Neural crest cell (in vitro differentiated cells): ENCODE measurements at regions not wholly inside any gene's neighbourhood (a gene's known extent, or its start where the extent isn't known, plus 50 kb on each side); places are given as distances from the start of the nearest gene placed in this dataset.
"Not testable (repeated sequence)": the region's sequence is repeated elsewhere in the genome, so short reads cannot be mapped to it uniquely, and the experiment has no call there.

Experiments
- DNase-seq: peaks from one replicate; pipeline ENCODE4 v3.0.0; 2021; ENCODE audit warnings: low read depth, mixed read lengths, low spot score
- H3K27ac Mint-ChIP-seq: one replicate; pipeline ENCODE4 v1.8.0; 2021; ENCODE audit warnings: mild to moderate bottlenecking, mixed read lengths; ENCODE audit not compliant: unreplicated experiment
- H3K27me3 Mint-ChIP-seq: 2 replicates; pipeline ENCODE4 v1.8.0; 2021; ENCODE audit warnings: low read depth, mild to moderate bottlenecking, mixed read lengths
- H3K36me3 Mint-ChIP-seq: 2 replicates; pipeline ENCODE4 v1.8.0; 2021; ENCODE audit warnings: low read depth, mild to moderate bottlenecking, mixed read lengths
- H3K4me1 Mint-ChIP-seq: 2 replicates; pipeline ENCODE4 v1.8.0; 2021; ENCODE audit warnings: mixed read lengths
- H3K4me3 Mint-ChIP-seq: one replicate; pipeline ENCODE4 v1.8.0; 2021; ENCODE audit warnings: mild to moderate bottlenecking, mixed read lengths
- H3K9me3 Mint-ChIP-seq: 2 replicates; pipeline ENCODE4 v1.8.0; 2021; ENCODE audit warnings: mixed read lengths
- CTCF ChIP-seq: fragments of 200-600 bp; sonication (generic); conservative IDR thresholded peaks from 2 replicates; pipeline ENCODE4 v1.5.0; 2021; ENCODE audit warnings: antibody characterized with exemption, mild to moderate bottlenecking

GRCh38 chr17:45672301-45672700, 111.8 kb upstream of the CRHR1 start:
- DNase-seq: no peak
- no peak for TF ChIP-seq CTCF
- Mint-ChIP-seq H3K27ac (no peak overlapping the region), H3K4me1 (no peaks in the 10 kb centered on the region), H3K36me3 (no peaks in the 10 kb centered on the region), H3K4me3 (no peak overlapping the region), H3K9me3 (no peaks in the 10 kb centered on the region), H3K27me3 (peaks cover 8% of the 10 kb centered on the region)

- no peaks in the 10 kb centered on the region for H3K4me1 Mint-ChIP-seq
- no peak overlapping the region for H3K27ac Mint-ChIP-seq
- no peak for TF ChIP-seq CTCF
- peaks cover 8% of the 10 kb centered on the region for H3K27me3 Mint-ChIP-seq
- H3K4me3 Mint-ChIP-seq: no peak overlapping the region
- no peaks in the 10 kb centered on the region for H3K9me3 Mint-ChIP-seq
- DNase-seq: no peak
- H3K36me3 Mint-ChIP-seq: no peaks in the 10 kb centered on the region
Measured at GRCh38 chr17:45672792-45673191, 111.3 kb upstream of the CRHR1 start.

- DNase-seq, H3K27me3 Mint-ChIP-seq, H3K36me3 Mint-ChIP-seq, H3K27ac Mint-ChIP-seq, H3K4me3 Mint-ChIP-seq, H3K4me1 Mint-ChIP-seq, H3K9me3 Mint-ChIP-seq: not testable (repeated sequence)
Measured at GRCh38 chr17:45673759-45674158, 110.4 kb upstream of the CRHR1 start.

- no peaks in the 10 kb centered on the region for H3K4me1 Mint-ChIP-seq
- H3K27ac Mint-ChIP-seq: no peak overlapping the region
- peaks cover 8% of the 10 kb centered on the region for H3K27me3 Mint-ChIP-seq
- no peak overlapping the region for H3K4me3 Mint-ChIP-seq
- DNase-seq: no peak
- no peak for TF ChIP-seq CTCF
- H3K9me3 Mint-ChIP-seq: no peaks in the 10 kb centered on the region
- no peaks in the 10 kb centered on the region for H3K36me3 Mint-ChIP-seq
Measured at GRCh38 chr17:45675012-45675411, 109.1 kb upstream of the CRHR1 start.

GRCh38 chr17:45675892-45676291, 108.2 kb upstream of the CRHR1 start:
- H3K27me3 Mint-ChIP-seq: peaks cover 8% of the 10 kb centered on the region
- no peaks in the 10 kb centered on the region for H3K9me3 Mint-ChIP-seq

GRCh38 chr17:45676695-45677094, 107.4 kb upstream of the CRHR1 start:
- TF ChIP-seq CTCF: no peak
- Mint-ChIP-seq H3K27me3 (peaks cover 8% of the 10 kb centered on the region), H3K4me1 (no peaks in the 10 kb centered on the region), H3K4me3 (no peak overlapping the region), H3K36me3 (no peaks in the 10 kb centered on the region), H3K9me3 (no peaks in the 10 kb centered on the region), H3K27ac (no peak overlapping the region)
- DNase-seq: no peak

More at GRCh38 chr17:45675892-45676291, 108.2 kb upstream of the CRHR1 start:
- H3K4me1 Mint-ChIP-seq: no peaks in the 10 kb centered on the region
- DNase-seq: no peak
- TF ChIP-seq CTCF: no peak
- no peaks in the 10 kb centered on the region for H3K36me3 Mint-ChIP-seq
- H3K27ac Mint-ChIP-seq: no peak overlapping the region
- no peak overlapping the region for H3K4me3 Mint-ChIP-seq
